Activated CD8-positive, alpha-beta memory T cell treated with anti-CD3 and anti-CD28 coated beads for 36 hours (primary cell): ENCODE measurements at regions not wholly inside any gene's neighbourhood (a gene's known extent, or its start where the extent isn't known, plus 50 kb on each side); places are given as distances from the start of the nearest gene placed in this dataset.

Experiments used
- CTCF ChIA-PET: fragments of 350-600 bp; sonication (Branson Sonifier 250); formaldehyde crosslinking; loops from one replicate; lab custom pipeline; 2021; ENCODE audit warnings: antibody characterized with exemption; lab: Charles Lee
- POLR2A ChIA-PET: fragments of 350-600 bp; sonication (Branson Sonifier 250); formaldehyde crosslinking; loops from one replicate; lab custom pipeline; 2021; ENCODE audit warnings: antibody characterized with exemption; lab: Charles Lee

- POLR2A ChIA-PET, result no interaction called here
- CTCF ChIA-PET, result no interaction called here
Measured at GRCh38 chr3:21801631-21802030, 50.6 kb upstream of the ZNF385D start.

DNA sequence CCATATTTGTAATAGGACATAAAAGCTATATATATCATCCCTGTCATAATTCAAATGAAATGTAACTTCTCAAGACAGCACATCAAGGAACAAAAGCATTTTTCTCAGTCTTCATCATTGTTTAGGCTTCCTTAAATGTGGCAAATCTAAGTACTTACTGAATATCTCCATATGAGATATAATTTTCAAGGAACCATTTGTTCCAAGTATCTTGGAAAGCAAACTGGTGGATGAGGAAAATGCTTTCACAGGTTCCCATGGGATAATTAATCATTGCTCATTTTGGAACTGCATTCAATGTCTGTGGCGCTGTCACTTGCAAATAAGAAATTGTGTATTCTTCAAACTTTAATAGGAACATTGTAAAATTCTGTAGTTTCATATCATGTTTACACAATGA lies 52.6 kb upstream of the ZNF385D start:
- CTCF ChIA-PET, result no interaction called here
- POLR2A ChIA-PET, result no interaction called here

DNA sequence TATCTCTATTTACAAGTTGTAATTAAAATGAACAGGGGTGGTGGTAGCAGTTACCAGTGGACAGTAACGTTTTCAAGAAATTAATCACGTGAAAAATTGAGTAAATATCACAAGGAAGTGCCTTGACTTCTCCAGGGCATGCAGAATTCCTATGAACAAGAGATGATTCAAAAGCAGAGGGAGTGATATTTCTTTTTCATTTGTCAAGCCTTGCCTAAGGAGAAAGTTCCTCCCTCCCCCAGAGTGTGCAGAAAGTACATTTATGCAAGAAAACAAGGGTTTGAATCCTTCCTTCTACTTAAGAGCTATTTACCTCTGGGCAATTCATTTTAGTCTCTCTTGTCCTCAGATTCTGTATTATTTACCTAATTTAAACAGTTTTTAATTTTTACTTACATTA lies 53.3 kb upstream of the ZNF385D start:
- ChIA-PET POLR2A (no interaction called here), CTCF (no interaction called here)

GRCh38 chr3:21806733-21807132 lies 55.7 kb upstream of the ZNF385D start:
- POLR2A ChIA-PET, result no interaction called here
- CTCF ChIA-PET, result no interaction called here

GRCh38 chr3:21825684-21826083 lies 74.7 kb upstream of the ZNF385D start:
- POLR2A ChIA-PET, result no interaction called here
- CTCF ChIA-PET, result no interaction called here

DNA sequence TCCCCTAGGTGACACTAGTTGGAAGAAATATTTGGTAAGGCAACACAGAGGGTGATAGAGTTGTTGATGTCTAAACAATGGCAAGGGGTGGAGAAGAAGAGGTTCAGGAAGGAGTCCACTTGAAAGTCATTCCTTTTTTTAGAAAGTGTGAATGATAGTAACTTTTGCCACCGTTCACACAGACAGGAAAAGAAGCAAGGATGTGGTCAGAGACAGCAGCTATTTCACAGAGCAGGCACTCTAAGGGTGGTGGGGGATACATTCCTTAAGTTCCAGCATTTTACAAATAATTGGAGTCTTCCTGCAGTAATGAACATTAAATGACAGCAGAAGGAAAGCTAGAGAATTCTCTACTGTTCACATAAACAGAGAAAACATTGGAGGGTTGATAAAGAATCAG lies 75.4 kb upstream of the ZNF385D start:
- ChIA-PET CTCF (no interaction called here), POLR2A (no interaction called here)

DNA sequence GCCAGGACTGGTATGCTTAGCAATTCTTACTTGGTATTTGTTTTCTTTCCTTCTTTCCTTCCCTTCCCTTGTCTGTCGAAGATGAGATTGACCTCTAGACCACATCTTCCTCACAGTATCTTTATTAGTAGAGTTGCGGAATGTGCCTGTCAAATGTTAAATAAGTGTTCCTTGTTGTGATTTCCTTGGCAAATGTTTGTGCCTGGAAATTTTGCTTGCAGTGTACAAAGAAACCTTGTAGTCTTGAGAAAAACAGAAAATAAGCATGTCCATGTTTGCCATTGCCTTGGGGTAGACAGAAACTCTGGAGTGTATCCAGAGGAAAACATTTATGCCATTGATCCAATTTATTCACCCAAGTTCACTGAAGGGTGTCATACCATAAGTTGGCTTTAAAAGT lies 79.5 kb upstream of the ZNF385D start:
- CTCF ChIA-PET, result no interaction called here
- POLR2A ChIA-PET, result no interaction called here

DNA sequence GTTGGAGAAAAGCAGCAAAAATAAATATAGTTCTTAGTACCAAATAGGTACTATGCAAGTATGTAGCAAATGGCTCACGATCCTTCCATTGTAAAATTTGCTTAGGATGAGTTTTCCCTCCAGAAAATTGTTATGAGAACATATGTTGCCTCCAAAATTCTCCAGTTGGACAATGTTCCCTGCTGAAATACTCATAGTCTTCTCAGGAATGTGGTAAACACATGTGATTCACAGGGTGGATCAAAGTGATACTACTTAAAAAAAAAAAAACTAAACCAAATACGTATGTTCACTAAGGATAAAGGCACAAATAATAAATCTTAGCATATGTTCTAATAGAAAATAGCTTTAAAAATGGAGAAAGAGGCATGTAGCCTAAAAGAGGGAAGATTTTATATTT lies 84.3 kb upstream of the ZNF385D start:
- CTCF ChIA-PET, result no interaction called here
- POLR2A ChIA-PET, result no interaction called here

GRCh38 chr3:21836227-21836626 lies 85.2 kb upstream of the ZNF385D start:
- ChIA-PET CTCF (no interaction called here), POLR2A (no interaction called here)

DNA sequence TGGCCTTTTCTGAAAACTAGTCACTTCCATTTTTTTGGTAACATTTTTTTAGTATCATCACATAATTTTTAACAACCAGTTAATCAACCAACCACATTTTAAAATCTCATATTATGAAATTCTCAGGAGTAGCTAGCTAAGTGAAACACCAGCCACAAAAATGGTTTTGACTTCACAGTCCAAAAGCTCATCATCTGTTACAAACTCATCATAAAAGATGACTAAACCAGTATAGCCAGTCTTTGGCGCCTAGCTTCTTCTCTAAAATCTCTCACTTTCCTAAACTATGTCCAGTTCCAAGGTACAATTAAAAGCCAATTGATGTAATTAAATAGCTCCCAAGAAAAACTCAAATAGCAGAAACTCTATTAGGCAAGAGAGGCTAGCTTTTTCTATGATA lies 88.2 kb upstream of the ZNF385D start:
- CTCF ChIA-PET, result no interaction called here

GRCh38 chr3:21839592-21839991 lies 88.6 kb upstream of the ZNF385D start:
- ChIA-PET CTCF (no interaction called here), POLR2A (no interaction called here)

More for the DNA sequence above, 88.2 kb upstream of the ZNF385D start:
- POLR2A ChIA-PET, result no interaction called here

DNA sequence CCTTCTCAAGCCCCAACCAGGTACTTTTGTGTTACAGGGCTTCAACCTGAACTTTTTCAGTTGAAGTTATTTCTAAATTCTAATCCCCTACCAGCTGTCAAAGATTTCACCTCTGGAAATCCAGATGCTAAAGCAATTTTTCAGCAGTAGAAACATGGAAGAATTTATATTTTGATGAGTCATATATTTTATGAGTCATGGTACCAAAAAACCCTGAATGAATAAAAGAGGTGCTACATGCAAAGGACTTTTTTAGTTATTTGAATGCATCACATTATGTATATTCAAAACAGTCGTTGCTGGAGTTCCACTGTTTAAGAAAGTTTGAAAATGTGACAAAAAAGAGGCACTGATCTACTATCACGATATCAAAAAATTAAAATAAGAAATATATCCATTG lies 96.0 kb upstream of the ZNF385D start:
- ChIA-PET POLR2A (no interaction called here), CTCF (no interaction called here)

GRCh38 chr3:21859124-21860081 lies 108.4 kb upstream of the ZNF385D start:
- CTCF ChIA-PET, result interaction anchor here (0.8 kb wide), 1 partner anchor 21 kb away, joined by 3 read pairs; no protein-coding TSS in a partner anchor
- POLR2A ChIA-PET, result no interaction called here

DNA sequence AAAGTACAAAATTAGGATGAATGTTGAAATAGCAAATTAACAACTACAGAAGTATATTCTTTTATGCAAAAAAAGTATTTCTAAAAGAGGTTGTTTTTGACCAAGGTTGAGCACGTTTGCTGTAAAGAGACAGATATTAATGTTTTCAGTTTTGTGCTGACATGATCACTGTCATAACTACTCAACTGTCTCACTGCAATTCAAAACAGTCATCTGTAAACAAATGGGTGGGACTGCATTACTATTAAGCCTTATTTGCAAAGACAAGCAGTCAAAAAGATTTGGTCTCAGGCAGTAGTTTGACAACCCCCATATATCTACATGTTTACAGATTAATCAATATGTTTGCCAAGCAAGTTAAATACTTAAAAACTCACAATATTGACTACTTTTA lies 109.1 kb upstream of the ZNF385D start:
- CTCF ChIA-PET, result no interaction called here
- POLR2A ChIA-PET, result no interaction called here

- ChIA-PET POLR2A (no interaction called here), CTCF (no interaction called here)
Measured at GRCh38 chr3:21860657-21861056, 109.6 kb upstream of the ZNF385D start.

DNA sequence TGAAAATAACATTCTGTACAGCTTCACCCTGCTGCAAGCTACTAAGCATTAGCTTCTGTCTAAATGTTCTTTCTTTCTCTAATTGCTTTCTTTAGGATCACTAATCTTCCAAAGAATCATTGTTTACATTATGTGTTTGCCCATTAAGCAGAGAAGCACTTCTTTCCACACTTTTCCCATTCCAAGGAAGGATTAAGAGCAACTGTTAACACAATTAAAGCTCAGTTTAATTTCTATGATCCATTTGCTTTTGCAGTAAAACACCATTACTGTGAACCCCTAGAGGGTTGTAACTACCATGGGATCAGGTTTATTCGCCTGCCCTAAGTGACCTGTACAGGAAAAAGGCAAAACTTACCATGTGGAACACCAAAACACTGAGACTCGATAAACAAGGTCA lies 125.8 kb upstream of the ZNF385D start:
- POLR2A ChIA-PET, result no interaction called here
- CTCF ChIA-PET, result no interaction called here

DNA sequence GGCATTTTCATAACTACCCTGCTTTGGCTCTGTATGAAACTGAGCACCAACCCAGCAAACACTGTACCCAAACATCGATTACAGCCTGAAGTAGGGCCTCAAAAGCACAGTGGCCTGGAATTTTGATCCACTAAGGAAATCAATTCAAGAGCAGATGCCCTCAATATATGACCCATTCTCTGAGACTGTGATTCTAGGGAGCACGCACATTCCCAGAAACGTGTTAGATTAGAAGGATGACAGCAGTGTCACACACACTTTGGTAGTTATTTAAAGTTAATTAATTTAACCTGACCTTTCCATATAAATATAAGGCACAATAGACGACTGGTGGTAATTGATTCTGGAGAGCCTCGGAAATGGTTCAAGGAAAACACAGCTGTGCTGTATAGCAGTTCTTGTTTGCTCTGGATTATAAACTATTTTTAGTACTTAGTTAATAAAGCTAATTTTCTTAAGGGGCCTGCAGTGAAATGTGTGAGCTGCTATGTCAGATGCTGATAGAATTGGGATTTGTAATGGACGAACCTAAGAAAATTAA lies 126.3 kb upstream of the ZNF385D start:
- POLR2A ChIA-PET, result no interaction called here
- CTCF ChIA-PET, result no interaction called here

DNA sequence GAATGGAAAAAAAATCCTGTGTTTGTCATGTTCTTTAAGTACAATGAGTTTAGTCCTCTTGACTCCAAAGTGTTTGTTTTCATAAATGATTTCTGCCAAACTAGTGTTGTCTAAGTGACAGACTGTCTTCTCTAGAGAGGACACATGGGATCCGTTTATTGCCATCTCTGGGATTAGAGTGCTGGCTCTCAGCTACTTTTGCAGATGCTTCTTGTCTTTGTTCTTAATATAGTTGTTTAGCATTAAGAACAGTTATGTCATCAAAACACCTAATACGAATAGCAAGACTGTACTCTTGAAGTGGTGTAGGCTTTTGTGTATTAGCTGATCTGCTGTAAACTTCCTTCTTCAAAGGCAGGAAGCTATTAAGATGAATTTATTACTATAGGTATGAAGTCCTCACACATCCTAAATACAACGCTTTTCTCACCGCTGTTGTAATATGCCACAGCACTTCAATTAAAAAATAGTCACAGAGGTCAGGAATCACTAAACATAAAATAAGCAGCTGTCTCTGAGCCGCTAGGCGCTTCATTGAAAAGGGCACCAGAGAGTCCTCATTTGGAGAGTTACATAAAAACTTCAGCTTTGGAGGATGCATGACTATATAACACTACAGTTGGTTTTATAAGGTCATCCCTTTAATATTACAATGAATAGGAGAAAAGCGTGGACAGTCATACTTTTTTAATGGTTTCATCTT lies 128.3 kb upstream of the ZNF385D start:
- CTCF ChIA-PET, result no interaction called here
- POLR2A ChIA-PET, result no interaction called here

DNA sequence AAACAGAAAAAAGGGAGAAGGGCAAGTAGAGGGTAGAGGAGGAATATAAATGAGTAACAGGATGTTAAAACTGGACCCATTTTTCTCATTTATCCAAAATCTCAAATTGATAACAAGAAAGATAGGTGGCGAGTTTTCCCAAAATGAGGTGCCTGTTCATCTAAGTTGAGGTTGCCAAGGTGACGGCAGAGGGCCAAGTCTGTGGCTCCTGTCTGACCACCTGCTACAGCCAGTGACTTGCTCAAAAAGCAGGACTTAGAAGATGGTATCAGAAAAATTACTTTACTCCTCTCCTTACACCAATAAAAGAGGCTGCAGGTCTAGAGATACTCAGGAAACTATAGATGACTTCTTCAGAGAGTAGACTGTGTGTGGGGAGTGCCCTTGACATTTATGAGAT lies 137.6 kb upstream of the ZNF385D start:
- CTCF ChIA-PET, result no interaction called here
- POLR2A ChIA-PET, result no interaction called here

GRCh38 chr3:21889166-21889565 lies 138.2 kb upstream of the ZNF385D start:
- ChIA-PET CTCF (no interaction called here), POLR2A (no interaction called here)

DNA sequence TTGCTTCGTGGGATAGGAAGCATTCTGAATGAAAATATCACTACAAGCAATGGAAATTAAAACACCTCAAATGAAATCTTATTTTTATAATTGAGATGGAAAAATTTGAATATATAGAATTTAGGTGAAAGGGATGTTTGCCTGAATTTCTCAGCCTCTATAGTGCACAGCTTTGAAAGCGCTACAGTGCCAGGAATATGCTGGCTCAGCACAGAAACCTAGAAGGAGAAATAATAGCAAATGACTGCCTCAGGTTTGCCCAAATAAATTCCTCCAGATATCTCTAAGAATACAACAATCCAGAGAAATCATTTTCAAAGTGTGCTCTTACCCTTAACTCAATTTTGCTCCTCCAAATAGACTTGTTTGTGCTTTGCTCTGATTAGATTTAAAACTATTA lies 141.1 kb upstream of the ZNF385D start:
- CTCF ChIA-PET, result no interaction called here
- POLR2A ChIA-PET, result no interaction called here
